ENCODE measurements at regions not wholly inside any gene's neighbourhood (a gene's known extent, or its start where the extent isn't known, plus 50 kb on each side); places are given as distances from the start of the nearest gene placed in this dataset.

DNA sequence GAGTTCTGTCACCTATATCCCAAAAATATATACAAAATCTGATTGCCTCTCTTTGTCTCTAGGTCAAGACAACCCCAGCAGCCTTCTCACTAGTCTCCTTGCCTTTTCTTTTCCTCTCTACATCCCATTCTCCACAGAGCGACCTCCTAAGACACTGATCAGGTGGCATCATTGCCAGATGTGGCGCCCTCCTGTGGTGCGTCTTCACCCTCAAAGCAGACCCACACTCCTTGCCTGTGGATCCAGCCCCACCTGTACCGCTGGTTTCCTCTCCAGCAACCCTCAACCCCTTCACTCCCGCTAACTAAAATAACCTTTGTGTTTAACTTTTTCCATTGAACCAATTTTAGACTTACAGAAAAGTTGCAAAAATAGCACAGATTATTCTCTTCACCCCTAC lies 273.3 kb downstream of the GLI2 start:
- DNase-seq (ENCODE audit: low read depth in 2 of 2), result peak in 1 of 2 donors; percentile 8

- DNase-seq (ENCODE audit: low read depth in 2 of 2), result no peak
These were observed 274.0 kb downstream of the TFCP2L1 start for GRCh38 chr2:121010998-121011397.

- DNase-seq (ENCODE audit: low read depth in 2 of 2), result no peak
These were observed 270.1 kb downstream of the TFCP2L1 start for GRCh38 chr2:121014876-121015275.

DNA sequence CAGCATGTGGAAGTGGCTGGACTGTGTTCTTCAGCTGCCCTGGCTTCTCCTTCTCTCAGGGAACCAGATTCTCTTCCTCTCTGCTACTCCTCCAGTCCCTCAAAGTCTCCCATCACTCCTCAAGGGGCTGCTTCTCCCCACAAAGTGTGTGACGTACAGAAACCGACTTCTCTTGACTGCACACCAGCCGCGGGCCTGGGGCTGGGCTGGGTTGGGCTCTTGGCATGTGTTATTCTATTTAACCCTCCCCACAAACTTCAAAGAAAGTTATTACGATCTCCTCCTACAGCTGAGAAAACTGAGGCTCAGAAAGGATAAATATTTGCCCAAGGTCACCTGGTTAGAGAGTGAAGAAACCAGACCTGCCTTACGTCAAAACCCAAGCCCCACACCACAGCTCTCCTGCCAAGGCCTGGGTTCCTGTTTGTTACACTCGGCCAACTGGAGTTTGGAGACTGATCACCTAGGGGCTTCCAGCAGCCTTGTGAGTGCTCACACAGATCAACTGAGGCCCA lies 269.0 kb downstream of the TFCP2L1 start:
- no peak for DNase-seq (ENCODE audit: low read depth in 2 of 2)

- DNase-seq (ENCODE audit: low read depth in 2 of 2), result no peak
These were observed 267.6 kb downstream of the TFCP2L1 start for GRCh38 chr2:121017396-121017795.

GRCh38 chr2:121018136-121019061 lies 266.6 kb downstream of the TFCP2L1 start:
- peak in 1 of 2 donors; percentile 3 for DNase-seq (ENCODE audit: low read depth in 2 of 2)

DNA sequence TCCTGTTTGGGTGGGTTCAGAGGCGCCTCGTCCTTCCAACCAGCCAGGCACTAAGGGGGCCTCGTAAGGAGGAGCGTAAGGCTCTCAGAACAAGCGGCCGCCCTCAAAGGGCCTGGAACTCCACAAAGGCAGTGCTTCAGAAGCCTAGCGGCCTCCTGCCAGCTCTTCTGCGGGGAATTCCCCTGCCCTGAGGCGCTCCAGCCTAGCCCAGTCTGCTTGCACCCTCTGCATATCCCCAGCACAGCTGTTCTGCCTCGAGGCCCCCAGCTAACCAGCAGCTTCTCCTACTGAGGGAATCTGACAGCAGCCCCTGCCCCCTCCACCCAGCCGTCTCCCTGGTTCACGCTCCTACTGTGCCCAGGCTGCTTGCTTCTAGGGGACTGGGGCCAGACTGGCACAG lies 265.9 kb downstream of the TFCP2L1 start:
- no peak for DNase-seq (ENCODE audit: low read depth in 2 of 2)

GRCh38 chr2:121019756-121020155 lies 265.2 kb downstream of the TFCP2L1 start:
- DNase-seq (ENCODE audit: low read depth in 2 of 2), result no peak

- no peak for DNase-seq (ENCODE audit: low read depth in 2 of 2)
These were observed 263.3 kb downstream of the TFCP2L1 start for GRCh38 chr2:121021685-121022084.

GRCh38 chr2:121028577-121028976 lies 256.4 kb downstream of the TFCP2L1 start:
- DNase-seq (ENCODE audit: low read depth in 2 of 2), result no peak

DNA sequence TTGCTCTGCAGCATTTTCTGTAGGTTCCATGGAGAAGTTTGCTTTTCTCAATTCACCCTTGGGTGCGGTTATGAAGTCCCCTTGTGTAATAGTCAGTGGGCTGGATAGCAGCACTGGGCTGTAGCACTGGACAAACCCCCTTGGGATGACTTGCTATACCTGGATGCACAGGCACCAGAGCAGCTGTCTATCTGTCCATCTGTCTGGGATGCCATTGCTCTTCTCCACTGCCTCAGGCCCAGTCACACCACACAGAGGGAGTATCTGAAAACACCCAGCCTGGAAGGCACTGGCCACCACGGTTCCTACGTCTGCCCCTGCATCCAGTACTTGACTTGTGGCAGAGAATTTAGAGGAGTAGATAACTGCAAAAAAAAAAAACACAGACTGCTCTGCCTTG lies 254.5 kb downstream of the TFCP2L1 start:
- no peak for DNase-seq (ENCODE audit: low read depth in 2 of 2)

DNA sequence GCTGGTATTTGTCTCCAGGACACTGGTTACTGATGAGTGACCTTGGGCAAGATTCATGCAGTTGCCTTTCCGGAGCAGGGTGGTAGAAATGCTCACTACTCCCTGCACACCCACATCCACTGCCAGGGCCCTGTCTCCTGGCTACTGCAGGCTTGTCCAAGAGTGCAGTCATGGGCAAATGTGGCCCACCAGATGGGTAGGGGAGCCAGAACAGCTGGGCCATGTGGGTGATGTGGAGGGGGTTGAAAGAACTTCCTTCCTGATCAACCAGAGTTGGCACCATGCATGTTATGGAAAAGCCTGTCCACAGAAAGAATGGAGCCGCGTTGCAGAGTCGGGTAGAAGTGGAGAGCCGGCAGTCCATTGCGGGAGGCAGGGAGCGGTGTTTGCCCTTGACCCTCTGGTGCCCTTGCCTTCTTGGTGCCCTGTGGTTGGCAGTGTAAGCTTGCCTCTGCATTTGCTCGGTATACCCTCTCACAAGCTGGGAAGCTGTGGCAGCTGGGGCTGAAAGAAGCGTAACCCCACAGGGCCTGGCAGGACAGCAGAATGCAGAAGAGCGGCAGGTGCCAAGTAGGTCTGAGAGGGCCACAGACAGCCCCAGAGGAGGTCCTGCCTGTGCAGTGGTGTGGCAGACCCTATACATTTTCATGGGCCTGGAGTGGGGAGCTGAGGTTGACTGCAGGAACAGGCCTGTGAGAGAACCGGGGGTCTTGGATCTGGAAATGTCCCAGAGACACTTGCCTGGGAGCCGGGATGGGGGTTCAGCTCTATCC lies 253.2 kb downstream of the TFCP2L1 start:
- no peak for DNase-seq (ENCODE audit: low read depth in 2 of 2)

- no peak for DNase-seq (ENCODE audit: low read depth in 2 of 2)
These were observed 251.5 kb downstream of the TFCP2L1 start for GRCh38 chr2:121033461-121033996.

DNA sequence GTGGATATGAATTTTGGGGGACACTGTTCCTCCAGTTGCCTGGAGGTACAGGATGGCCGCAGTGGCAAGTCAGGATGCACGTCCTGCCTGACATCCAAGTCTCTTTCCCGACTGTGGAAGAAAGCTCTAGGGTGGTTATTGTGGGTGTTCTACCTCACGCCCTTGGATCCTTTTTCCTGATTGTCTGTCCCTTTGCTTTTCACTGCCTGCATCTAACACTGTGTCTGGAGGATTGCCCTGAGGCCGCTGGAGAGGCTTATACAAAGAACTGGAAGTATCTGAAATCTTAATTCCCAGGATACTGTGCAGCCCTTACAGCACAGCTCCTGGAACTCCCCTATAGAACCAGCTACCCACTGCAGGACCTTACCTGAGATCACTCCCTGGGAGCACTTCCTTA lies 250.5 kb downstream of the TFCP2L1 start:
- no peak for DNase-seq (ENCODE audit: low read depth in 2 of 2)

- no peak for DNase-seq (ENCODE audit: low read depth in 2 of 2)
These were observed 248.7 kb downstream of the TFCP2L1 start for GRCh38 chr2:121036226-121036692.

GRCh38 chr2:121037480-121037879 lies 247.5 kb downstream of the TFCP2L1 start:
- DNase-seq (ENCODE audit: low read depth in 2 of 2), result no peak

DNA sequence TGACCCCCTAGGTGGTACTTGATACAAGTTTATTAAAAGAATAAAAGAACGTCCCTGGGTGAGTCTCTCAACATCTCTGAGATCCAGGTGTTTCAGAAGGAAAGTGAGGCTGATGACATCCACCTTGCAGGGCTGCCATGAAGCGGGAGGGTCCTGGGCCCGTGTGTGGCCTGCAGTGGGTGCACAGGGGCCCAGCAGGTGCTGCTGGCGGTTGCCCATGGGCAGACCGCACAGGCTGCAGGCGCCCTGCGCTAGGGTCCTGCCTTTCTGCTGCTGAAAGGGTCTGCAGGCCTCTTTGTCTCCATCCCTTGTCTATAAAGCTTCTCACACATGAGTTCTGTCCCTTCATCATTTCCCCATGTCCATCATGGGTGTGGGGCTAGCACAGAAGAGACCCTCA lies 247.0 kb downstream of the TFCP2L1 start:
- DNase-seq (ENCODE audit: low read depth in 2 of 2), result no peak

GRCh38 chr2:121038431-121038830 lies 246.6 kb downstream of the TFCP2L1 start:
- DNase-seq (ENCODE audit: low read depth in 2 of 2), result no peak

DNA sequence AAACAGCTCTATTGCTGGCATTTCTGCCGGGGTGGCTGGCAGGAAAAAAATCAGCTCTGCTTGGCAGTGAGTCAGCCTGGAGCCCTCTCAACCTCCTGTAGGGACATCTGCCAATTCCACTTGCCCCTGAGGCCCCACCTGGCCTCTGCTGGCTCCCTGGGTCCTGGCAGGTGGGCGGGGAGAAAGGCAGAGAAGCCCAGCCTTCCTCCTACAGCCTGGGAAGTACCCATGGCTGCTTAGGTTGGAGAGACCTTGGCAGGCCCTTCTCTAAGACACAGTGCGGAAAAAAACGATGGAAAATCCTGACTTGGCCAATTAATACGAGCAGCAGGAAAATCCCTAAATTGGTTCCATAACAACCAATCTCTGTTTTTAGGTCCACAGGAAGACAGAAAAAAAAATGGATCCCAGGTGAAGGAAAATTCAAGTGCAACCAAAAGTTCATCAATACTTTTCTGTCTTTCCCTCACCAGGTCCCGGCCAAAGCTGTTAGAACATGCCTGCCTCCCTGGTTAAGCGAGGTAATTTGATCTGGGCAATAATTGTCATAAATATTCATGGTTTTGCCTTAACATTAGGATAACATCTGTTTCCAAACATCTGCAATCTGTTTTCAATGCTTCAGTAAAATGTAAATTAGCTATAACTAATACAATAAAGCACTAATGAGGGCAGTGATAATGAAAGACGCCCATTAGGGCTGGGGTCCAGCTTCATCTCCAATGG lies 245.9 kb downstream of the TFCP2L1 start:
- no peak for DNase-seq (ENCODE audit: low read depth in 2 of 2)

- no peak for DNase-seq (ENCODE audit: low read depth in 2 of 2)
These were observed 245.3 kb downstream of the TFCP2L1 start for GRCh38 chr2:121039679-121040078.

- no peak for DNase-seq (ENCODE audit: low read depth in 2 of 2)
These were observed 243.5 kb downstream of the TFCP2L1 start for GRCh38 chr2:121041516-121041915.

Measured in dermis microvascular lymphatic vessel endothelial cell (primary cell).